ENCODE measurements at regions not wholly inside any gene's neighbourhood (a gene's known extent, or its start where the extent isn't known, plus 50 kb on each side); places are given as distances from the start of the nearest gene placed in this dataset.

DNA sequence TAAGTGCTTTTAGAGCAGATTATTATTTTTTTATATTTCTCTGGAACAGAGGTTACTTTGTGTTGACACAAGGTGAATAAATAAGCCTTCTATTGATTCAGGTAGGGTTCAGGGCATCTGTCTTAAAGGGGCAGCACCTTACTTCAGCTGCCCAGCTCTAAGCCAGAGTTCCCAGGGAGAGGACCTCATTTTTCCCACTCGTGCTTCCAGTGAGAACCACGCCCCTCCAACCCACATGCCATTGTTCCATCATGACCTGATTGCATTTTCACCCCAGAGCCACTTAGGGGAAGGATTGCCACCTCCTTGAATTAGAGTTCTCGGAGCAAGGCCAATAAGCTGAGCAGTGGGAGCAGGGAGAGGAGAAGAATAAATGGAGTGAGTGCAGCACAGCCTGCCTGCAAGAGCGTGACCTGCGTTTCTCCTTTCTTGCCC lies 104.3 kb upstream of the FRY start:
- TF ChIP-seq, protein P1, sequence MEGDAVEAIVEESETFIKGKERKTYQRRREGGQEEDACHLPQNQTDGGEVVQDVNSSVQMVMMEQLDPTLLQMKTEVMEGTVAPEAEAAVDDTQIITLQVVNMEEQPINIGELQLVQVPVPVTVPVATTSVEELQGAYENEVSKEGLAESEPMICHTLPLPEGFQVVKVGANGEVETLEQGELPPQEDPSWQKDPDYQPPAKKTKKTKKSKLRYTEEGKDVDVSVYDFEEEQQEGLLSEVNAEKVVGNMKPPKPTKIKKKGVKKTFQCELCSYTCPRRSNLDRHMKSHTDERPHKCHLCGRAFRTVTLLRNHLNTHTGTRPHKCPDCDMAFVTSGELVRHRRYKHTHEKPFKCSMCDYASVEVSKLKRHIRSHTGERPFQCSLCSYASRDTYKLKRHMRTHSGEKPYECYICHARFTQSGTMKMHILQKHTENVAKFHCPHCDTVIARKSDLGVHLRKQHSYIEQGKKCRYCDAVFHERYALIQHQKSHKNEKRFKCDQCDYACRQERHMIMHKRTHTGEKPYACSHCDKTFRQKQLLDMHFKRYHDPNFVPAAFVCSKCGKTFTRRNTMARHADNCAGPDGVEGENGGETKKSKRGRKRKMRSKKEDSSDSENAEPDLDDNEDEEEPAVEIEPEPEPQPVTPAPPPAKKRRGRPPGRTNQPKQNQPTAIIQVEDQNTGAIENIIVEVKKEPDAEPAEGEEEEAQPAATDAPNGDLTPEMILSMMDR (IDR thresholded peaks at IDR 0.05), result no peak
- no peak for TF ChIP-seq EZH2 (IDR thresholded peaks at IDR 0.05)
- no peak for TF ChIP-seq EZH2phosphoT487 (IDR thresholded peaks at IDR 0.05)
